ENCODE measurements at regions not wholly inside any gene's neighbourhood (a gene's known extent, or its start where the extent isn't known, plus 50 kb on each side); places are given as distances from the start of the nearest gene placed in this dataset.
"Not testable (repeated sequence)": the region's sequence is repeated elsewhere in the genome, so short reads cannot be mapped to it uniquely, and the experiment has no call there.

DNA sequence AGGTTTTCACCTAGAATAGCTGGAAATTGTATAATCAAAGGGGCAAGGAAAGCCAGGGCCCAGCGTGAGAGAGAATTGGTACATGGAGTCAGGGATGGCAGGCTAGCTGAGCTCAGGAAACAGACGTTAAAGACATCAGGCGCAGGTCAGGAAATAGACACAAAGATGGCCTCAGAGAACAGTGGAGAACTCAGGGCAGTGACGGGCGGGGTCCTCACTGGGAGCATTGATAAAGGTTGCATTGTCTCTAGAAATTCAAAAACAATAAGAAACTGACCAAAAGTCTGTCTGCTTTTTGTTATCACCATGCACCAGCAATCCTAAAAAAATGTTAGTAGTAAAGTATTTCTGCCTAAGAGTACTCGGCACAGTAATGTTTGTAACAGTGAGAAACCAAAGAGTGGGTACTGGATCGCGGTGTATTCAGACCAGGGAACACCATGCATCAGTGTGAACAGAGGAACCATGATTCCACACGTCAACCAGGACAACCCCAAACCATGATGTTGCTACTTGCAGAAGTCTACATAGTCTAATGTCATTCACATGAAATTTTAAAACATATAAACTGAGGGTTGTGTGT is 81.9 kb upstream of the AUTS2 start:
- DNase-seq (ENCODE audit: low spot score): no peak

DNA sequence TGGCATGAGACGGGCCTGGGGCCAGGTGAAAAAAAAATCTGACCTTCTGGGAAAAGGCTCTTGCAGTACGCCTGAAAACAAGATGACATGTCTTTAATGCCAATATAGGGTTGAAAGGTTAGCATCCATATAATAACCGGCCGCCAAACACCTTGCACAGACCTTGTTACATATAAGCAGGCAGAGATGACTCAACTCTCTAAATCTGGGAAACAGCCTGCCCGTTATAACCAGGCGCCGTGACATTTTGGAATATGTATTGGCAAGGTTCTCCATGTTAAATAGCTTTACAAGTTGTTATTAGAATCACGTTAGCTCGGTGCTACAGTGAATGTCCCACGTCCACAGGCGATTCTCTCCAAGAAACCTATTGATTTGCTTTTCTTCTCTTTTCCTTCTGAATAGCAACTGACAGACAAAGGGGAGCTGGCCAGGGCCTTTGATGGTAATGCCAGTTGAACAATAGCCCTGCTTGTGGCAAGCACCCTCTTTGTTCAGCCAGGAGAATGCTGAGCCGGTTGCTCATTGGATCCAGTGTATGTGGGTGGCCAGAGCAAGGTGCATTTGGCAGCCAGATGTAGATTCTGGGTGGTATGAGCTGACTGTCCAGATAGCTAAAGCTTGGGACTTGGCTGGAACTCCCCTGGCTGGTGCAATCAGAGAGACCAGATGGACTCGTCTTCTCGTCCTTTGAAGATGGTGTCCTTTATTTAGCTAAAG is 80.1 kb upstream of the AUTS2 start:
- no peak for DNase-seq (ENCODE audit: low spot score)

DNA sequence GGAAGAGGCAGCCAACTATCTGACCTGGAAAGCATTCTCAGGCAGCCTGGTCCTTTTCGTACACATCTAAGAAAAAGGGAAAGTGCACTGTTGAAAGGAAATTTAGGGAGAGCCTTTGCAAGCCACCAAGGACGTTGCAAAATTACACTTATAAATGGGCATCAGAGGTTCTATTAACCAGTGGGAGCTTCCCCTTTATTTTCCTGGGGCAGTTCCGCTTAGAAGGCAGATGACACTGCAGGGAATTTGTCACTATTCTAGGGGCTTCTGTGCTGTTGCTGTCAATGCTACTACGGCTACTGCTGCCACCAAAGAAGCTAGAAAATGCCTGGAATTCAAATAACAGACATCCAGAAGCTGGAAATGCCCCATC is 79.6 kb upstream of the AUTS2 start:
- no peak for DNase-seq (ENCODE audit: low spot score)

DNA sequence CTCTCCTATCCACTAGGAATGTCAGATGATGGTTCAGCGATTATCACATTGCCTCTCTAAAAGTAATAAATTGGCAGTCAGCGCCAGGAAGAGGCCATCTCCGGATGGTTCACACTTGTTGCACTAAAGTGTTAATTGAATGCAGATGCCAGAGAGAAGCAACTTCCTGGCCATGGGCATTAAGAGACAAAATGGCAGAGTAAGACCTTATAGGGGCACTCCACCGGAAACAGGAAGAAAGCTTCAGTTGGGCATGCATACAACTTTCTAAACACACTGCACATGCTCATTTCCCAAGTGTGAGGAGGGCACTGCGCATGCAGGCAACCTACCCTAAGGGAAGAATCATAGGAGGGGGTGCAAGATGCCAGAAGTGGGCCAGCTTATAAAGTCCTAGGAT is 71.7 kb upstream of the AUTS2 start:
- no peak for DNase-seq (ENCODE audit: low spot score)

DNA sequence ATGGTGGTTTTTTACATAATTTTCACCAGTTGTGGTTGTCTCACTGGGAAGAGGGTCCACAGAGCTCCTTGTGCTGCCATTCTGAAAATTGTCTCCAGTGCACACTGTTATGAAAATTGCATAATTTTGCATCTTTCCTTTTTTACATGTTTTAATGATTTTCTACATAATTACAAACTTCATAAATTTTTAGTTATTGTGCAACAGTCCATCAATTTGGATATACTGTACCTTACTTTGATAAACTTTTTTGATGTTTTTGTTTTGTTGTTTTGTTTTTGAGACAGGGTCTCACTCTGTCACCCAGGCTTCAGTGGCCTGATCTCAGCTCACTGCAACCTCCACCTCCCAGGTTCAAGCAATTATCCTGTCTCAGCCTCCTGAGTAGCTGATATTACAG is 70.6 kb upstream of the AUTS2 start:
- no peak for DNase-seq (ENCODE audit: low spot score)

DNA sequence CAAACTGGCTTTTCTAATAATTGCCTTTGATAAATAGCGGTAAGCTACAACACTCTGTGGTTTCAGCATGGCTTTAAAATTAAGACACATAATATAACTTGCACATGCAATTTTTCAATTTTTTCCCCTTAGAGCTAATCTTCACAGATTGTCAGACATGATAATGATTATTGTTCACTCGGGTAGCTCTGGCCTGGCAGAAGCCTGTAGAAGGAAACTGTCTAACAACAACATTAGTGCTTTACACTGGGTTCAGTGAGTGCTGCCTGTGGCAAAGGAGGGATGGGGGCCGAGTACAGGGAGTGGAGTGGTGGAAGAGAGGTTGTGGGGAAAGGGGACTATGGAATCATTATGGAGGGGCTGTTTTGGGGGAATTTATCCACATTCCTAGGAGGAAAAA is 67.2 kb upstream of the AUTS2 start:
- no peak for DNase-seq (ENCODE audit: low spot score)

DNA sequence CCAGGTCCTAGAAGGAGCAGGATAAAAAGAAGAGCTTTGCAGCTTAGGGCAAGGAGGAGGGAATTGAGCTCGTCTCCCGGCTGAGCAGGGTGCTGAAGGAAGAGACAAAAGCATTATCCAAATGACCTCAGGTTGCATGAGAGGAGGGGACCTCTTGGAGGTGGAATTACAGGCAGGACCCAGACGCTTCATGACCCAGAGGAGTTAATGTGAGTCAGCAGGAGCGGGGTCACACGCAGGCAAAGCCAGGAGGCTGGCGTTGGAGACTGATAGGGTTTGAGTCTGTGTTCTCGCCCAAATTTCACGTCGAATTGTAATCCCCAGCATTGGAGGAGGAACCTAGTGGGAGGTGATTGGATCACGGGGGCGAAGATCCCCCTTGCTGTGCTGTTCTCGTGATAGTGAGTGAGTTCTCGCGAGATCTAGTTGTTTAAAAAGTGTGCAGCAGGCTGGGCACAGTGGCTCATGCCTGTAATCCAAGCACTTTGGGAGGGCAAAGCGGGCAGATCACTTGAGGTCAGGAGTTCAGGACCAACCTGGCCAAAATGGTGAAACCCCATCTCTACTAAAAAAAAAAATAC is 63.7 kb upstream of the AUTS2 start:
- no peak for DNase-seq (ENCODE audit: low spot score)

DNA sequence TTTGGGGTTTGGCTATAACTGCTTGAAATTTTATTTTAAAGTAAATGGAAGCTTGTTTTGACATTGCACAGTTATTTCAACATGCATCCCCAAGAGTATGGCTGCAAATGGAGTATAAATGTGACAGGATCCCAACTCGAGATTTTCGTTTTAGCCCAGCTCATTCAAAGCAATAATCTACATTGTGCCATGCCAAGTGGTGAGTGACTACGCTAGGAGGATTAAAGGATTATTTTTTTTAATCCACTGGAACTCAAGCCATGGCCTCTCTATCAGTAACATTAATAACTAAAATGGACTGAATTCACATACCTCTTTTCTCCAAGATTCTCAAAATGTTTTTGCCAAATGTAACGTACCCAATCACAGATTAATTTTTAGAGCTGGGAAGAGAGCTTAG is 60.6 kb upstream of the AUTS2 start:
- no peak for DNase-seq (ENCODE audit: low spot score)

DNA sequence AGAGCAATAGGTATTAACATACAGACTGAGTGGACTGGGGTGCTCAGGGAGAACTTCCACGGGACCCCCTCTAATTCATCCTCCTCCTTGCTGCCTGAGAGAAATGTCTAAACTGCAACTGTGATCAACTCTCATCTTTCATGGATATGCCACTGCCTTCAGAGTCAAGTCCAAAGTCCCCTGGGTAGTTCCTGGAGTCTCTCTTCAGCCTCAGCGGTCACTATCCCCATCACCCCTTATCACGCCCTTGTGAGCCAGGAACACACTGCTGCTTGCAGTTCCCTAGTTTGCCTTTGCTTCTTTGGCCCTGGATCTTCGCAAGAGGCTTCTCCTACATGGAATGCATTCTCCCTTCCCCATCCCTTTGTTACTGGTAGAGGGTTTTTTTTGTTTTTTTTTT is 58.7 kb upstream of the AUTS2 start:
- DNase-seq (ENCODE audit: low spot score): no peak

DNA sequence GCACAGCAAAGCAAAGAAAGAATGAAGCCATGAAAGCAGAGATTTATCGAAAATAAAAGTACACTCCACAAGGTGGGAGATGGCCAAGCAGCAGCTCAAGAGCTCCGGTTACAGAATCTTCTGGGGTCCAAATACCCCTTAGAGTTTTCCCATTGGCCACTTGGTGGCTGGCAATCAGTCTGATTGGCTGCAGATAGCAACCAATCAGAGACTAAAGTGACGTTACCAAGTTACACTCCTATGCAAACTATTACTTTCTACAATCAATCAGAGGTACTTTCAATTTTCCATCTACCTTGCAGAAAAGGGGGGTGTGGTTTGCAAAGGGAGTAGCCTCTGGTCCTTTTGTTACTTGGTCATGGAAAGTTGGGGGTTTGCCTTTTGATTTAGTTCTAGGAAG is 58.0 kb upstream of the AUTS2 start:
- DNase-seq (ENCODE audit: low spot score): no peak

DNA sequence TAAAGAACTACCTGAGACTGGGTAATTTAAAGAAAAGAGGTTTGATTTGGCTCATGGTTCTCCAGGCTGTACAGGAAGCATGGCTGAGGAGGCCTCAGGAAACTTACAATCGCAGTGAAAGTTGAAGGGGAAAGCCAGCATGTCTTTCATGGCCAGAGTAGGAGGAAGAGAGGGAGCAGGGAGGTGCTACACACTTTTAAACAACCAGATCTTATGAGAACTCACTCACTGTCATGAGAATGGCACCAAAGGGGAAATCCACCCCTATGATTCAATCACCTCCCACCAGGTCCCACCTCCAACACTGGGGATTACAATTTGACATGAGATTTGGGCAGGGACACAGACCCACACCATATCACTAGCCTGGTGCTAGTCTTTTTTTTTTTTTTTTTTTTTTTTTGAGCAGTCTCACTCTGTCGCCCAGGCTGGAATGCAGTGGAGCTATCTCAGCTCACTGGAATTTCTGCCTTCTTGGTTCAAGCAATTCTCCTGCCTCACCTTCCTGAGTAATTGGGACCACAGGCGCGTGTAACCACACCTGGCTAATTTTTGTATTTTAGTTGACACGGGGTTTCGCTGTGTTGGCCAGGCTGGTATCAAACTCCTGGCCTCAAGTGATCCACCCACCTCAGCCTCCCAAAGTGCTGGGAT is 56.4 kb upstream of the AUTS2 start:
- DNase-seq (ENCODE audit: low spot score): not testable (repeated sequence)

DNA sequence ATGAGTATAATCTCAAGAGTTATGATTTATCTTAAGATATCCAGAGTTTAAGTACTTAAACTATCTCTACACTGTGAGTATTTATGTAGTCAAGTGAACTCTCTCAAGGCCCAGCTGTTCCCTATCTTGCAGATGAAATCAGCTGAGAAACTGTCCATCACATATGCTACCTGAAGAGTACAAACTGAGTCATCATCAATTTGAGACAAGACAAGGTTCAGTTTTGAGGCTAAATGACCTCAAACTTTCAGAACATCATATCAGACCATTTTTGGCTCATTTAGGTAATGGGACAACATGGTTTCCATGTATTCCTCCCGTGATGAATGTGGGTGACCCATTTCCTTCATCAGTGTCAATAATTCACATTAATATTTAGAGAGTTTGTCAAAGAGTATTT is 53.1 kb upstream of the AUTS2 start:
- DNase-seq (ENCODE audit: low spot score): no peak
